CD4-positive, alpha-beta T cell treated with Interleukin-12 subunit alpha and Interleukin-12 subunit beta, for 1 hour (primary cell): ENCODE measurements at regions not wholly inside any gene's neighbourhood (a gene's known extent, or its start where the extent isn't known, plus 50 kb on each side); places are given as distances from the start of the nearest gene placed in this dataset.

ENCODE experiments used
- DNase-seq: peaks from one replicate; pipeline ENCODE4 v3.0.0-alpha.2; 2020

- no peak for DNase-seq
Observed at GRCh38 chr17:79441356-79442160, 169.3 kb downstream of the RBFOX3 start.

GRCh38 chr17:79440251-79440650 lies 170.6 kb downstream of the RBFOX3 start:
- DNase-seq = no peak

GRCh38 chr17:79439493-79439892 lies 171.4 kb downstream of the RBFOX3 start:
- no peak for DNase-seq

GRCh38 chr17:79438546-79439334 lies 172.1 kb downstream of the RBFOX3 start:
- DNase-seq = no peak

- no peak for DNase-seq
Observed at GRCh38 chr17:79438058-79438457, 172.8 kb downstream of the RBFOX3 start.

- no peak for DNase-seq
Observed at GRCh38 chr17:79437081-79437480, 173.8 kb downstream of the RBFOX3 start.

GRCh38 chr17:79435962-79436361 lies 174.9 kb downstream of the RBFOX3 start:
- no peak for DNase-seq

GRCh38 chr17:79435296-79435695 lies 175.6 kb downstream of the RBFOX3 start:
- DNase-seq = no peak

- DNase-seq = no peak
Observed at GRCh38 chr17:79434215-79434614, 176.6 kb downstream of the RBFOX3 start.

GRCh38 chr17:79433379-79433778 lies 177.5 kb downstream of the RBFOX3 start:
- DNase-seq = no peak

GRCh38 chr17:79431175-79431574 lies 179.7 kb downstream of the RBFOX3 start:
- DNase-seq = no peak

GRCh38 chr17:79429864-79430494 lies 180.9 kb downstream of the RBFOX3 start:
- DNase-seq = no peak

- DNase-seq = no peak
Observed at GRCh38 chr17:79428988-79429387, 181.9 kb downstream of the RBFOX3 start.

GRCh38 chr17:79427621-79428539 lies 183.0 kb downstream of the RBFOX3 start:
- DNase-seq = no peak

GRCh38 chr17:79425686-79426085 lies 185.2 kb downstream of the RBFOX3 start:
- no peak for DNase-seq

GRCh38 chr17:79424471-79425185 lies 186.2 kb downstream of the RBFOX3 start:
- no peak for DNase-seq

GRCh38 chr17:79423811-79424465 lies 186.9 kb downstream of the RBFOX3 start:
- DNase-seq = no peak

GRCh38 chr17:79422236-79422635 lies 188.6 kb downstream of the RBFOX3 start:
- no peak for DNase-seq

GRCh38 chr17:79420318-79421243 lies 190.3 kb downstream of the RBFOX3 start:
- no peak for DNase-seq

- DNase-seq = no peak
Observed at GRCh38 chr17:79417476-79417988, 193.3 kb downstream of the RBFOX3 start.
